NB4 (cell line): ENCODE measurements at regions not wholly inside any gene's neighbourhood (a gene's known extent, or its start where the extent isn't known, plus 50 kb on each side); places are given as distances from the start of the nearest gene placed in this dataset.

ENCODE experiments used
- DNase-seq: peaks from one replicate; pipeline ENCODE4 v3.0.0; 2010; ENCODE audit warnings: low read depth
- H3K4me3 ChIP-seq: one replicate; pipeline ENCODE4 v1.5.1; 2011; ENCODE audit warnings: mild to moderate bottlenecking, low read depth, low read length, moderate library complexity
- CTCF ChIP-seq: IDR thresholded peaks from one replicate; pipeline ENCODE4 v1.5.1; 2012; ENCODE audit warnings: low read depth, low read length
- MAX ChIP-seq: IDR thresholded peaks from 2 replicates; pipeline ENCODE4 v1.6.1; 2011; ENCODE audit warnings: low read depth, low read length
- MYC ChIP-seq: IDR thresholded peaks from 2 replicates; pipeline ENCODE4 v1.6.1; 2011; ENCODE audit warnings: low read depth, low read length
- POLR2A ChIP-seq: IDR thresholded peaks from 2 replicates; pipeline ENCODE4 v1.6.1; 2011; ENCODE audit warnings: mild to moderate bottlenecking; ENCODE audit not compliant: insufficient read length; ENCODE audit errors: extremely low read depth

GRCh38 chr3:148044151-148044550, 635.0 kb downstream of the ZIC1 start:
- no peak overlapping the region for H3K4me3 ChIP-seq
- no peak for DNase-seq
- TF ChIP-seq POLR2A, result no peak
- TF ChIP-seq CTCF, result no peak
- TF ChIP-seq MYC, result no peak
- TF ChIP-seq MAX, result no peak

GRCh38 chr3:148054999-148055398, 642.7 kb upstream of the AGTR1 start:
- no peak overlapping the region for H3K4me3 ChIP-seq
- no peak for TF ChIP-seq MYC
- TF ChIP-seq CTCF, result no peak
- no peak for TF ChIP-seq POLR2A
- no peak for TF ChIP-seq MAX

DNA sequence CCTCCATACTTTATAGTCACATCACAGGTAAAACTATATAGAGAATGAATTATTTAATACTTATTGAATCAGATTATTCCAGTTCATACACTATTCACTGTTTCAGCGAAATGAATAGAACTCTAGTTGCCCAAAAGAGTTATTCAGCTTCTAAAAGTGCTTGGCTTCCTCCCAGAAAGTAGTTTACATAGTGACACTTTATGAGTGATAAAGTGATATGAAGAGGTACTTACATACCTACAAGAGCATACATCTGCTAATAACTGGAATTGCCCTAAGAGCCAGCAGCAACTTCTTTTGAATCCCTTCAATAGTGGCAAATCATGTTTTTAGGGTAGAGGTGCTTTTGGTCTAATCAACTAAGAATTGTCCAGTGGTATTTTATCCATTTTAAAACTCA, 635.1 kb upstream of the AGTR1 start:
- no peak overlapping the region for H3K4me3 ChIP-seq
- DNase-seq, result no peak
- TF ChIP-seq CTCF (no peak), MYC (no peak), MAX (no peak), POLR2A (no peak)

More at GRCh38 chr3:148054999-148055398, 642.7 kb upstream of the AGTR1 start:
- no peak for DNase-seq

- no peak for TF ChIP-seq CTCF
- no peak for TF ChIP-seq MAX
- TF ChIP-seq POLR2A, result no peak
- TF ChIP-seq MYC, result no peak
- H3K4me3 ChIP-seq, result no peak overlapping the region
- no peak for DNase-seq
Measured at GRCh38 chr3:148066802-148067201, 630.9 kb upstream of the AGTR1 start.

DNA sequence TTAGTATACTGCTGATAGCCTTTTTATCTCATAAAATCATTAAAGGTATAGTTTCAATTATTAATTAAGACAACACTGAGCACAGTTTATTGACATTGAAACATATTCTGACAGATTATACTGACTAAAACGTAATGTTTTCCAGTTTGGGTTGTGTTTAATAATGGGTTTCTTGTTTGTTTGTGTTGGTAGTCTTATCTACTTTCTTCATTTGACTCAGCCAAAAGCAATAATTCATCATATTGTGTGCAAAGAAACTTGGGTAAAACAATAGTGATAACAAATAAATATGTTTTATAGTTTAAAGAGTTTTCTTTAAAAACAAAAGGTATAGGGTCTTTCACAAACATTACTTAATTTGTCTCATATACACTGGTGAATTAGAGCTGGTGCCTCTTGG, 629.2 kb upstream of the AGTR1 start:
- no peak overlapping the region for H3K4me3 ChIP-seq
- no peak for DNase-seq
- no peak for TF ChIP-seq CTCF
- no peak for TF ChIP-seq POLR2A

- no peak for TF ChIP-seq MAX
- no peak for TF ChIP-seq POLR2A
- TF ChIP-seq MYC, result no peak
- TF ChIP-seq CTCF, result no peak
- no peak for DNase-seq
- no peak overlapping the region for H3K4me3 ChIP-seq
Measured at GRCh38 chr3:148070041-148070440, 627.7 kb upstream of the AGTR1 start.
